Suprapubic skin (tissue), 4 donors: ENCODE measurements at regions not wholly inside any gene's neighbourhood (a gene's known extent, or its start where the extent isn't known, plus 50 kb on each side); places are given as distances from the start of the nearest gene placed in this dataset.

Source experiments
- DNase-seq, 2 donors: peaks; one replicate each; pipeline ENCODE4 v3.0.0-alpha.2; 2019; ENCODE audit warnings: low spot score in 2 of 2
- H3K27ac ChIP-seq: fragments of 200-600 bp; sonication (generic); one replicate; pipeline ENCODE4 v1.5.1; 2019
- H3K27me3 ChIP-seq: fragments of 200-600 bp; sonication (generic); one replicate; pipeline ENCODE4 v1.5.1; 2019
- H3K36me3 ChIP-seq: fragments of 200-600 bp; sonication (generic); one replicate; pipeline ENCODE4 v1.5.1; 2019
- H3K4me1 ChIP-seq: fragments of 200-600 bp; sonication (generic); one replicate; pipeline ENCODE4 v1.5.1; 2019
- H3K4me3 ChIP-seq: fragments of 200-600 bp; sonication (generic); one replicate; pipeline ENCODE4 v1.5.1; 2019; ENCODE audit warnings: mild to moderate bottlenecking
- H3K9me3 ChIP-seq: fragments of 200-600 bp; sonication (generic); one replicate; pipeline ENCODE4 v1.5.1; 2019
- CTCF ChIP-seq, 2 donors: fragments of 200-600 bp in 1 of 2; fragments of 450-650 bp in 1 of 2; sonication (generic) in 1 of 2; IDR thresholded peaks; one replicate each; pipeline ENCODE4 v1.5.1; 2016 to 2019; ENCODE audit warnings: antibody characterized with exemption in 2 of 2, mild to moderate bottlenecking in 1 of 2, moderate library complexity in 1 of 2
- EP300 ChIP-seq: sonication (generic); formaldehyde crosslinking; IDR thresholded peaks from one replicate; pipeline ENCODE4 v1.6.1; 2017; ENCODE audit warnings: antibody characterized with exemption
- POLR2A ChIP-seq, 2 donors: fragments of 450-650 bp; IDR thresholded peaks; one replicate each; pipeline ENCODE4 v1.6.1; 2017; ENCODE audit warnings: antibody characterized with exemption in 2 of 2, mild to moderate bottlenecking in 2 of 2, moderate library complexity in 2 of 2
- POLR2AphosphoS5 ChIP-seq, 3 donors: sonication (generic); formaldehyde crosslinking; IDR thresholded peaks; one replicate each; pipeline ENCODE4 v1.6.1; 2017; ENCODE audit warnings: antibody characterized with exemption in 3 of 3
- WGBS: methylation state at CpG from one replicate; pipeline ENCODE4 v1.1.5; 2018; 5-methylcytosine and 5-hydroxymethylcytosine counted together

- Histone ChIP-seq H3K36me3 (no peaks in the 10 kb centered on the region), H3K4me1 (no peaks in the 10 kb centered on the region), H3K4me3 (no peak overlapping the region), H3K9me3 (no peaks in the 10 kb centered on the region), H3K27me3 (no peaks in the 10 kb centered on the region), H3K27ac (no peak overlapping the region)
- 79% methylated on average over 3 of the region's 3 CpGs for WGBS
- no peak for DNase-seq
- TF ChIP-seq CTCF (IDR thresholded peaks at IDR 0.05), result no peak
- no peak for TF ChIP-seq POLR2AphosphoS5 (IDR thresholded peaks at IDR 0.05)
- TF ChIP-seq EP300, result no peak
- no peak for TF ChIP-seq POLR2A (IDR thresholded peaks at IDR 0.05)
These were observed 89.0 kb downstream of the MRPL46 start for GRCh38 chr15:88378188-88378637.

GRCh38 chr15:88377509-88377908, 89.7 kb downstream of the MRPL46 start:
- no peaks in the 10 kb centered on the region for H3K4me1 ChIP-seq
- H3K27me3 ChIP-seq, result no peaks in the 10 kb centered on the region
- TF ChIP-seq POLR2A (IDR thresholded peaks at IDR 0.05), result no peak
- no peak for TF ChIP-seq CTCF (IDR thresholded peaks at IDR 0.05)
- WGBS, result 94% methylated on average over 2 of the region's 2 CpGs
- H3K9me3 ChIP-seq, result no peaks in the 10 kb centered on the region
- H3K4me3 ChIP-seq, result no peak overlapping the region
- no peaks in the 10 kb centered on the region for H3K36me3 ChIP-seq
- no peak overlapping the region for H3K27ac ChIP-seq
- no peak for DNase-seq

DNA sequence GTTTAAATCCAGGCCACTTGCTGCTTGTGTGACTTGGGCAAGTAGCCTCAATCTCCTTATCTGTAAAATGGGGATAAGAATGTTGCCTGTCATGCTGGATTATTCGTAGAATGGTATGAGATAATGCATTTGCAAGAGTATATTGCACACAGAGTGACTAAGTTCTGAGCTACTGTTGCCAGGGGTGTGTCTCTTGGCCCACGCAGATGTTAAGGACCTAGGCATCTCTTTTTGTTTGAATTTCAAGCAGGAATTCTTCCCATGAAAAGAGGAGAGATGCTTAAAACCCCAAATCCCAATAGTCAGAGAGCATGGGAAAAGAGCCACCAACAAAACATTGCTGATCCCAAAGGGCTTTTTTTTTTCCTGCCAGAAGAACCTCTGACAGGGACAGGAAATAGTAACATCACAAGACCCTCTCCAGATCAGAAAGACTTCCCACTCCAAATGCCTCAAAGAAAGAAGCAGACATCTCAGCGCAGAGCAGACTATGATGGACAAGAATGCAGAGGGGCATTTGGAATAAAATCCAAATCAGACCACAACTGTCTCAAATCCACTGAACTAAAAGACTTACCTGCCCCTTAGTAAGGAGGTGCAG, 90.5 kb downstream of the MRPL46 start:
- H3K4me3 ChIP-seq, result no peak overlapping the region
- TF ChIP-seq POLR2AphosphoS5 (IDR thresholded peaks at IDR 0.05), result no peak
- TF ChIP-seq EP300, result no peak
- 35% methylated on average over 3 of the region's 3 CpGs for WGBS
- H3K27me3 ChIP-seq, result no peaks in the 10 kb centered on the region
- no peak for DNase-seq
- H3K9me3 ChIP-seq, result no peaks in the 10 kb centered on the region
- H3K27ac ChIP-seq, result no peak overlapping the region
- no peaks in the 10 kb centered on the region for H3K4me1 ChIP-seq
- H3K36me3 ChIP-seq, result no peaks in the 10 kb centered on the region

DNA sequence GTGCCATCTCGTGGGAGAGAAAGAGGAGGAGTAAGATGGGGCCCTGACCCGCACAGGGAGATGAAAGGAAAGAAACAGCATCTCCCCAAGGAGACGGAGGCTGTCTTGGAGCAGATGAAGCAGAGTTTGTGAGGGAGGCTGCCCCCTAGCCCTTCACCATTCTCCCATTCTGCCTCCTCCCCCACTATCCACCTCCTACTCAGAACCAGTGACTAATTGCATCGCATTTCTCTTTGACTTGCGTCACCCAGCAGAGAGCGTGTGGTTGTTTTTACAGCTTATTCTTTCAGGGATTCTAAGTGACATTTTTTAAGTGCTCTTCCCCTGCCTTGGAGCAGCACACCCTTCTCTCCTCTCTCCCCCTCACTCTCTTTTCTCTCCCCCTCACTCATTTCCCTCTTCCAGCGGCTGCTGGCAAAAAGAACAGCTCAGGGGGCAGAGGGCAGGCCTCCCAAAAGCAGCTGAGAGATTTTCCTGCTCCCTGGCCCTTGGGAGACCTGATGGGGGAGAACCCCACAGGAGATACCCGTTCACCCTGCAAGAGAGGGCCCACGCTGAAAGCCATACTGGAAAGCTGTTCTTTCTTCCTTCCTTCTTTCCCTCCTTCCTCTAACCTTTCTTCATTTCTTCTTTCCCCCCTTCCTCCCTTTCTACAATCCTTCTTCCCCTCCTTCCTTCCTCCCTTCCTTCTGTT, 91.8 kb downstream of the MRPL46 start:
- no peaks in the 10 kb centered on the region for H3K9me3 ChIP-seq
- H3K4me1 ChIP-seq, result no peaks in the 10 kb centered on the region
- H3K27ac ChIP-seq, result no peak overlapping the region
- H3K27me3 ChIP-seq, result no peaks in the 10 kb centered on the region
- no peak for TF ChIP-seq POLR2AphosphoS5 (IDR thresholded peaks at IDR 0.05)
- no peak for TF ChIP-seq POLR2A (IDR thresholded peaks at IDR 0.05)
- no peak for TF ChIP-seq EP300
- TF ChIP-seq CTCF (IDR thresholded peaks at IDR 0.05), result no peak
- H3K4me3 ChIP-seq, result no peak overlapping the region
- WGBS, result 43% methylated on average over 9 of the region's 9 CpGs
- DNase-seq, result no peak
- no peaks in the 10 kb centered on the region for H3K36me3 ChIP-seq

GRCh38 chr15:88365124-88365523, 102.1 kb downstream of the MRPL46 start:
- Histone ChIP-seq H3K4me1 (no peaks in the 10 kb centered on the region), H3K27me3 (peaks cover 2% of the 10 kb centered on the region), H3K4me3 (no peak overlapping the region), H3K27ac (no peak overlapping the region), H3K36me3 (no peaks in the 10 kb centered on the region), H3K9me3 (no peaks in the 10 kb centered on the region)
- TF ChIP-seq CTCF (IDR thresholded peaks at IDR 0.05), result no peak
- no peak for TF ChIP-seq POLR2AphosphoS5 (IDR thresholded peaks at IDR 0.05)
- TF ChIP-seq POLR2A (IDR thresholded peaks at IDR 0.05), result no peak
- no peak for TF ChIP-seq EP300
- DNase-seq, result no peak
- 56% methylated on average over 10 of the region's 10 CpGs for WGBS
